HG02840 (cell line): ENCODE measurements at regions not wholly inside any gene's neighbourhood (a gene's known extent, or its start where the extent isn't known, plus 50 kb on each side); places are given as distances from the start of the nearest gene placed in this dataset.

Source experiments
- ATAC-seq: cut with Tn5 transposase; IDR thresholded peaks from one replicate; pipeline ENCODE4 v1.9.1; 2021; ENCODE audit warnings: mild to moderate bottlenecking, moderate library complexity, moderate number of reproducible peaks; ENCODE audit not compliant: unreplicated experiment, low FRiP score

- ATAC-seq: no peak
These were observed 198.4 kb upstream of the ZNF717 start for GRCh38 chr3:75983609-75984290.

- no peak for ATAC-seq
These were observed 200.1 kb upstream of the ZNF717 start for GRCh38 chr3:75985432-75985831.

- no peak for ATAC-seq
These were observed 224.9 kb upstream of the ZNF717 start for GRCh38 chr3:76010252-76010651.

GRCh38 chr3:76011121-76011520 lies 225.8 kb upstream of the ZNF717 start:
- no peak for ATAC-seq

- no peak for ATAC-seq
These were observed 230.1 kb upstream of the ZNF717 start for GRCh38 chr3:76015496-76015895.

- no peak for ATAC-seq
These were observed 230.8 kb upstream of the ZNF717 start for GRCh38 chr3:76016111-76016510.

GRCh38 chr3:76016769-76017439 lies 231.6 kb upstream of the ZNF717 start:
- no peak for ATAC-seq

- no peak for ATAC-seq
These were observed 236.0 kb upstream of the ZNF717 start for GRCh38 chr3:76021376-76021775.

GRCh38 chr3:76024640-76025039 lies 239.3 kb upstream of the ZNF717 start:
- no peak for ATAC-seq

GRCh38 chr3:76025561-76025960 lies 240.2 kb upstream of the ZNF717 start:
- no peak for ATAC-seq

GRCh38 chr3:76026379-76026778 lies 241.0 kb upstream of the ZNF717 start:
- no peak for ATAC-seq

GRCh38 chr3:76028774-76029173 lies 243.4 kb upstream of the ZNF717 start:
- ATAC-seq: no peak

- ATAC-seq: no peak
These were observed 249.3 kb upstream of the ZNF717 start for GRCh38 chr3:76034649-76035048.

GRCh38 chr3:76035117-76035516 lies 249.8 kb upstream of the ZNF717 start:
- no peak for ATAC-seq

- ATAC-seq: no peak
These were observed 253.6 kb upstream of the ZNF717 start for GRCh38 chr3:76038949-76039348.

GRCh38 chr3:76039431-76039830 lies 254.1 kb upstream of the ZNF717 start:
- ATAC-seq: no peak

GRCh38 chr3:76040946-76041345 lies 255.6 kb upstream of the ZNF717 start:
- no peak for ATAC-seq

GRCh38 chr3:76043746-76044145 lies 258.4 kb upstream of the ZNF717 start:
- ATAC-seq: no peak

- ATAC-seq: no peak
These were observed 259.6 kb upstream of the ZNF717 start for GRCh38 chr3:76044601-76045600.

GRCh38 chr3:76047368-76047767 lies 262.0 kb upstream of the ZNF717 start:
- no peak for ATAC-seq

GRCh38 chr3:76049776-76050175 lies 264.4 kb upstream of the ZNF717 start:
- ATAC-seq: no peak
